Osteocyte (in vitro differentiated cells): ENCODE measurements at regions not wholly inside any gene's neighbourhood (a gene's known extent, or its start where the extent isn't known, plus 50 kb on each side); places are given as distances from the start of the nearest gene placed in this dataset.

Experiments used
- DNase-seq: peaks from one replicate; pipeline ENCODE4 v3.0.0; 2021; ENCODE audit warnings: mixed read lengths; ENCODE audit not compliant: unreplicated experiment; ENCODE audit errors: extremely low spot score
- H3K27ac Mint-ChIP-seq: one replicate; pipeline ENCODE4 v1.8.0; 2021; ENCODE audit warnings: mild to moderate bottlenecking, mixed read lengths; ENCODE audit not compliant: unreplicated experiment
- H3K27me3 Mint-ChIP-seq: one replicate; pipeline ENCODE4 v1.8.0; 2021; ENCODE audit warnings: mixed read lengths; ENCODE audit not compliant: unreplicated experiment
- H3K36me3 Mint-ChIP-seq: one replicate; pipeline ENCODE4 v1.8.0; 2021; ENCODE audit warnings: mixed read lengths; ENCODE audit not compliant: unreplicated experiment
- H3K4me1 Mint-ChIP-seq: one replicate; pipeline ENCODE4 v1.8.0; 2021; ENCODE audit warnings: mixed read lengths; ENCODE audit not compliant: unreplicated experiment
- H3K4me3 Mint-ChIP-seq: one replicate; pipeline ENCODE4 v1.8.0; 2021; ENCODE audit warnings: mild to moderate bottlenecking, moderate library complexity, mixed read lengths; ENCODE audit not compliant: unreplicated experiment
- H3K9me3 Mint-ChIP-seq: one replicate; pipeline ENCODE4 v1.8.0; 2021; ENCODE audit warnings: mixed read lengths; ENCODE audit not compliant: unreplicated experiment
- CTCF ChIP-seq: fragments of 200-600 bp; sonication (generic); IDR thresholded peaks from 2 replicates; pipeline ENCODE4 v1.5.0; 2021; ENCODE audit warnings: antibody characterized with exemption, mild to moderate bottlenecking, moderate library complexity

- Mint-ChIP-seq H3K36me3 (no peaks in the 10 kb centered on the region), H3K27me3 (peaks cover 2% of the 10 kb centered on the region), H3K27ac (no peak overlapping the region), H3K4me1 (peaks cover 14% of the 10 kb centered on the region), H3K9me3 (no peaks in the 10 kb centered on the region), H3K4me3 (no peak overlapping the region)
- TF ChIP-seq CTCF = no peak
- no peak for DNase-seq
These were observed 115.8 kb upstream of the SLIT3 start for GRCh38 chr5:169416583-169417196.

- Mint-ChIP-seq H3K4me3 (no peak overlapping the region), H3K27ac (no peak overlapping the region)
- TF ChIP-seq CTCF = no peak
These were observed 115.0 kb upstream of the SLIT3 start for GRCh38 chr5:169415948-169416347.

GRCh38 chr5:169415371-169415770 lies 114.4 kb upstream of the SLIT3 start:
- no peak overlapping the region for H3K27ac Mint-ChIP-seq
- H3K27me3 Mint-ChIP-seq = peaks cover 2% of the 10 kb centered on the region
- no peak for TF ChIP-seq CTCF
- peaks cover 12% of the 10 kb centered on the region for H3K4me1 Mint-ChIP-seq
- DNase-seq = no peak
- no peaks in the 10 kb centered on the region for H3K9me3 Mint-ChIP-seq
- H3K36me3 Mint-ChIP-seq = no peaks in the 10 kb centered on the region
- H3K4me3 Mint-ChIP-seq = no peak overlapping the region

More at GRCh38 chr5:169415948-169416347, 115.0 kb upstream of the SLIT3 start:
- H3K4me1 Mint-ChIP-seq = peaks cover 12% of the 10 kb centered on the region
- no peaks in the 10 kb centered on the region for H3K9me3 Mint-ChIP-seq
- no peak for DNase-seq
- H3K36me3 Mint-ChIP-seq = no peaks in the 10 kb centered on the region
- H3K27me3 Mint-ChIP-seq = peaks cover 2% of the 10 kb centered on the region

- no peak for DNase-seq
- Mint-ChIP-seq H3K9me3 (no peaks in the 10 kb centered on the region), H3K4me3 (no peak overlapping the region), H3K36me3 (no peaks in the 10 kb centered on the region), H3K27me3 (no peaks in the 10 kb centered on the region), H3K27ac (no peak overlapping the region), H3K4me1 (peaks cover 12% of the 10 kb centered on the region)
- no peak for TF ChIP-seq CTCF
These were observed 112.5 kb upstream of the SLIT3 start for GRCh38 chr5:169413416-169413815.

- TF ChIP-seq CTCF = no peak
- no peak for DNase-seq
- Mint-ChIP-seq H3K4me3 (no peak overlapping the region), H3K27ac (no peak overlapping the region), H3K27me3 (no peaks in the 10 kb centered on the region), H3K4me1 (peaks cover 12% of the 10 kb centered on the region), H3K9me3 (no peaks in the 10 kb centered on the region), H3K36me3 (no peaks in the 10 kb centered on the region)
These were observed 111.9 kb upstream of the SLIT3 start for GRCh38 chr5:169412831-169413230.
